ENCODE measurements at regions not wholly inside any gene's neighbourhood (a gene's known extent, or its start where the extent isn't known, plus 50 kb on each side); places are given as distances from the start of the nearest gene placed in this dataset.
A peak's percentile ranks its signal among the peaks of the same experiment; 100 is the strongest.

- DNase-seq (ENCODE audit: low read depth) (peak; percentile 95), FAIRE-seq (peak; percentile 43)
- Histone ChIP-seq H3K4me3 (ENCODE audit: low read depth, low read length) (no peak overlapping the region), H3K27me3 (ENCODE audit: control insufficient read depth, insufficient read depth, low read length) (no peaks in the 10 kb centered on the region), H3K36me3 (ENCODE audit: control insufficient read depth, insufficient read depth, low read length) (no peaks in the 10 kb centered on the region)
- TF ChIP-seq CTCF (IDR thresholded peaks at IDR 0.05; ENCODE audit: insufficient read depth, low read length, severe bottlenecking): no peak
Observed at GRCh38 chr2:204012072-204012653, 75.6 kb downstream of the ICOS start.

GRCh38 chr2:204015118-204015843 is 78.7 kb downstream of the ICOS start:
- peak; percentile 28 for DNase-seq (ENCODE audit: low read depth)
- Histone ChIP-seq H3K4me3 (ENCODE audit: low read depth, low read length) (no peak overlapping the region), H3K36me3 (ENCODE audit: control insufficient read depth, insufficient read depth, low read length) (no peaks in the 10 kb centered on the region), H3K27me3 (ENCODE audit: control insufficient read depth, insufficient read depth, low read length) (no peaks in the 10 kb centered on the region)
- FAIRE-seq: no peak
- TF ChIP-seq CTCF (IDR thresholded peaks at IDR 0.05; ENCODE audit: insufficient read depth, low read length, severe bottlenecking): no peak

- FAIRE-seq: no peak
Observed at GRCh38 chr2:204018717-204019116, 82.2 kb downstream of the ICOS start.

GRCh38 chr2:204019572-204020501 is 83.3 kb downstream of the ICOS start:
- DNase-seq (ENCODE audit: low read depth) (peak; percentile 98), FAIRE-seq (peak; percentile 52)
- H3K27me3 ChIP-seq (ENCODE audit: control insufficient read depth, insufficient read depth, low read length): no peaks in the 10 kb centered on the region
- TF ChIP-seq CTCF (IDR thresholded peaks at IDR 0.05; ENCODE audit: insufficient read depth, low read length, severe bottlenecking): no peak
- no peaks in the 10 kb centered on the region for H3K36me3 ChIP-seq (ENCODE audit: control insufficient read depth, insufficient read depth, low read length)
- H3K4me3 ChIP-seq (ENCODE audit: low read depth, low read length): no peak overlapping the region

More at GRCh38 chr2:204018717-204019116, 82.2 kb downstream of the ICOS start:
- no peaks in the 10 kb centered on the region for H3K36me3 ChIP-seq (ENCODE audit: control insufficient read depth, insufficient read depth, low read length)
- no peak overlapping the region for H3K4me3 ChIP-seq (ENCODE audit: low read depth, low read length)
- no peaks in the 10 kb centered on the region for H3K27me3 ChIP-seq (ENCODE audit: control insufficient read depth, insufficient read depth, low read length)
- no peak for DNase-seq (ENCODE audit: low read depth)
- no peak for TF ChIP-seq CTCF (IDR thresholded peaks at IDR 0.05; ENCODE audit: insufficient read depth, low read length, severe bottlenecking)

- no peaks in the 10 kb centered on the region for H3K36me3 ChIP-seq (ENCODE audit: control insufficient read depth, insufficient read depth, low read length)
- no peak for FAIRE-seq
- H3K27me3 ChIP-seq (ENCODE audit: control insufficient read depth, insufficient read depth, low read length): no peaks in the 10 kb centered on the region
- no peak for DNase-seq (ENCODE audit: low read depth)
- H3K4me3 ChIP-seq (ENCODE audit: low read depth, low read length): no peak overlapping the region
- TF ChIP-seq CTCF (IDR thresholded peaks at IDR 0.05; ENCODE audit: insufficient read depth, low read length, severe bottlenecking): no peak
Observed at GRCh38 chr2:204021290-204022081, 84.9 kb downstream of the ICOS start.
